ENCODE measurements at regions not wholly inside any gene's neighbourhood (a gene's known extent, or its start where the extent isn't known, plus 50 kb on each side); places are given as distances from the start of the nearest gene placed in this dataset.
A peak's percentile ranks its signal among the peaks of the same experiment; 100 is the strongest.

DNA sequence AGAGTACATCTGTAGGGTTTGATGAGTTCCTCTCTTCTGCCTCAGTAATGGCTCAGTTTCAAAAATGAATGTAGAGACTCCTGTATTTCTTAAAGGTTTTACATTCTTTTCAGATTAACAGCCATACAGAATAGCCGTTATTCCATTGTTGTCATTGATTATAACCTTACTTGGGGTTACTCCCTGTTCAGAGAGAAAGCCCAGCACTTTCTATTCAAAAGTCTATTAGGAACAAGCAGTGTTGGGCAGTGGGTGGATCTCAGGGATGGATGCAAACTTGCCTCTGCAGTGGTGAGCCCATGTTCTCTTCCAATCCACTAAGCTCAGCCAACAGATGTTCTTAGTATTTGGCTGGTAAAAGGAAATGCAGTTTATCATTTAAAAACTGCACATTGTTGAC, 342.6 kb upstream of the E2F7 start:
- peak; percentile 2 for DNase-seq (ENCODE audit: low read depth)
- no peak for TF ChIP-seq CTCF (conservative IDR thresholded peaks at IDR 0.05; ENCODE audit: control insufficient read depth, insufficient read depth, low read depth, low read length)
- no peak overlapping the region for H3K4me3 ChIP-seq (ENCODE audit: control insufficient read depth, low read depth, low read length)

DNA sequence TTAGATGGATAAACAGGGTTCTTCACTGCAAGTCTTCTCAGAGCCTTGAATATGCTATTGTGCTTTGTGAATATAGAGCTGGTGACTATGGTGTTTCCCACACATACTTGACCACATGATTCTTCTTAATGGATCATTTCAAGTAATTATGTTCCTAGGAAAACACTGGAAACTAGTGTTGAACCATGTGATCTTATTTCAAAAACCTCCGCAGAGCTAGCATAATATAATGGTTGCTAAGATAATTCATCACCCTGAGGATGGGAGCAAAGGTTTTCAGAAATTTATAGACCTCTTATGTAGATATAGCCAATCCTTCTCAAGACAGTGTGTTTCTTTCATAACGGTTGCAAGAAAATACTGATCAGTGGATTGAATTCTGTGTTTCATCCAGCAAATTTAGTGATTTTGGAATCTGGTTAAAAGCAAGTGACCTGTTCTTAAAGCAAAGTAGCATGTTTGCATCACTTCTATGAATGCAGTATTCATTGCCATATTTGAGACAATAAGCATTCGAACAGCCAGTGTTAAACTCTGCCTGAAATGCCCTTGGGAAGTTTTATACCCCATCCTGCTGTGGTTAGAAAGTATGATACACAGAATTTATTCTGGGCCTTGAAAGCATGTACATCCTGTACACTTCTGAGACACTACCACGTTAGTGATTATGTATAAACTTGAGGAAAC, 341.0 kb upstream of the E2F7 start:
- no peak overlapping the region for H3K4me3 ChIP-seq (ENCODE audit: control insufficient read depth, low read depth, low read length)
- no peak for TF ChIP-seq CTCF (conservative IDR thresholded peaks at IDR 0.05; ENCODE audit: control insufficient read depth, insufficient read depth, low read depth, low read length)
- DNase-seq (ENCODE audit: low read depth): no peak

GRCh38 chr12:77402716-77403115, 337.3 kb upstream of the E2F7 start:
- TF ChIP-seq CTCF (conservative IDR thresholded peaks at IDR 0.05; ENCODE audit: control insufficient read depth, insufficient read depth, low read depth, low read length): no peak
- no peak overlapping the region for H3K4me3 ChIP-seq (ENCODE audit: control insufficient read depth, low read depth, low read length)
- peak; percentile 40 for DNase-seq (ENCODE audit: low read depth)

DNA sequence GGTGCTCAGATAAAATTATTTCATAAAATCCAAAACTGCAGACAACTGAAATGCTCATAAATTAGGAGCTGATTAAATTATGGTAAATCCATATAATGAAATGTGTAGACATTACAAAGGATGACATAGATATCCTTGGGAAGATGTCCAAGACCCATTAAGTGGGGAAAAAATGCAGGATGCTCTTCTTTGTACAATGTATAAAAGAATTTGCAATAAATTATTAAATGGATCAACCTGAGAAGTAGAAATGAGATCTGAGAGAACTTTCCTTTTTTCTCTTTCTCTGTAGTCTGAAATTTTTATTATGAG, 336.4 kb upstream of the E2F7 start:
- no peak for DNase-seq (ENCODE audit: low read depth)
- no peak overlapping the region for H3K4me3 ChIP-seq (ENCODE audit: control insufficient read depth, low read depth, low read length)
- TF ChIP-seq CTCF (conservative IDR thresholded peaks at IDR 0.05; ENCODE audit: control insufficient read depth, insufficient read depth, low read depth, low read length): no peak

DNA sequence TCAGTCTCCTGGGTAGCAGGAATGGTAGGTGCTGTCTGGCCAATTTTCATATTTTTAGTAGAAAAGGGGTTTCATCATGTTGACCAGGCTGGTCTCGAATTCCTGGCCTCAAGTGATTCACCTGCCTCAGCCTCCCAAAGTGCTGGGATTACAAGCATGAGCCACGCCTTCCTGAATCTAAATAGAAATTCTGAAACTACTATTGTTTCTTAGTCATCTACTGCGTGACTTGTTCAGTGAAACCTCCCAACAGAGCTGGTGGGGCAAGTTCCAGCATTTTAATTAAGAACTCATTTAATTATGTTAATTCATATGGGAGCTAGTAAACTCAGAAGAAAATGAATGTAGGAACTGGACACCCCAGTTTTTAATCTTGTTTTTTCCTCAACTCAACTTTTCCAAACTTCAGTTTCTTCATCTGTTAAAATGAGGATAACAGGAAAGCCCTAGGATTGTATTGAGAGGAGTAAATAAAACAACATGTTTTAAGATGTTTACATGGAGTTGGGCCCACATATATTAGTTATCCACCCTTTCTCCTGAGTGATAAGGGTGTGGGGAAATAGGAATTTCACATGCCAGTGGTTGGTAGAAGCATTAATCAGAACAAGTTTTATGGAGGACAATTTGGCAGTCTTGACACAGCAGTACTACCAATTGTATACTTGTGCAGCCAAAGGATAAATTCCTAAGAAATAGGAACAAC, 335.8 kb upstream of the E2F7 start:
- no peak for TF ChIP-seq CTCF (conservative IDR thresholded peaks at IDR 0.05; ENCODE audit: control insufficient read depth, insufficient read depth, low read depth, low read length)
- DNase-seq (ENCODE audit: low read depth): no peak
- H3K4me3 ChIP-seq (ENCODE audit: control insufficient read depth, low read depth, low read length): no peak overlapping the region

- no peak for DNase-seq (ENCODE audit: low read depth)
- no peak for TF ChIP-seq CTCF (conservative IDR thresholded peaks at IDR 0.05; ENCODE audit: control insufficient read depth, insufficient read depth, low read depth, low read length)
- H3K4me3 ChIP-seq (ENCODE audit: control insufficient read depth, low read depth, low read length): no peak overlapping the region
Measured at GRCh38 chr12:77392467-77393088, 327.2 kb upstream of the E2F7 start.
